Cardiac muscle cell (in vitro differentiated cells and primary cell): ENCODE measurements at regions not wholly inside any gene's neighbourhood (a gene's known extent, or its start where the extent isn't known, plus 50 kb on each side); places are given as distances from the start of the nearest gene placed in this dataset.

Experiments
- DNase-seq, 2 donors: peaks; one replicate each; pipeline versions ENCODE4 v3.0.0 to v3.0.0-alpha.2; 2010 to 2017; ENCODE audit warnings: low read depth in 1 of 2, low spot score in 1 of 2
- H3K27ac ChIP-seq: fragments of 200-600 bp; sonication (generic); 2 replicates; pipeline ENCODE4 v1.5.1; 2016
- H3K27me3 ChIP-seq: fragments of 200-600 bp; sonication (generic); 2 replicates; pipeline ENCODE4 v1.6.0; 2016; ENCODE audit warnings: control low read depth
- H3K36me3 ChIP-seq: fragments of 200-600 bp; sonication (generic); 2 replicates; pipeline ENCODE4 v1.5.1; 2016; ENCODE audit warnings: control low read depth
- H3K4me1 ChIP-seq: fragments of 200-600 bp; sonication (generic); 2 replicates; pipeline ENCODE4 v1.8.1; 2017; ENCODE audit warnings: low read depth, mild to moderate bottlenecking, mixed run types
- H3K4me3 ChIP-seq: fragments of 200-600 bp; sonication (generic); 2 replicates; pipeline ENCODE4 v1.5.1; 2016; ENCODE audit warnings: mild to moderate bottlenecking
- H3K9me3 ChIP-seq: fragments of 200-600 bp; sonication (generic); 2 replicates; pipeline ENCODE4 v1.5.1; 2017; ENCODE audit warnings: low read depth, mild to moderate bottlenecking, control low read depth
- TF ChIP-seq, protein P1 (sequence below): IDR thresholded peaks from 2 replicates; pipeline ENCODE4 v1.5.1; 2012; ENCODE audit warnings: low read depth, mild to moderate bottlenecking, low read length

DNA sequence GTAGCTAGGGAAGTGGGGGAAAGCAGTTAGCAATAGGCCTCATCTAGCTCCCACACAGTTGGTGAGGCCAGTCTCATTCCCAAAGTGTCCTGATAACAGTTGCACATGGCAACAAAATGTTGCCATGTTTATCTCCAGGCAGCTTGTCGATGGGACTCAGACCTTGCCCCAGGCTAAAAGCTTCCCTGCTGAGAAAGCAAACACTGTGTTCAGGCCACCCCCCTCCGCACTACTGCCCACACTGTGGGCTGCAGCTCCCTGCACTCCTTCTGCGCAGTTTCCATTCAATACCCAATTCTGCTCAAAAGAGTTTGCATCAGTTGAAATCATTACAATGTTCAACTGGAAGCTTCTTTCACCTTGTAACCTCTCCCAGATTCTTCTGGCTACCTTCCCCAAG, 287.8 kb upstream of the GK2 start:
- no peak overlapping the region for H3K4me3 ChIP-seq
- TF ChIP-seq, protein P1, sequence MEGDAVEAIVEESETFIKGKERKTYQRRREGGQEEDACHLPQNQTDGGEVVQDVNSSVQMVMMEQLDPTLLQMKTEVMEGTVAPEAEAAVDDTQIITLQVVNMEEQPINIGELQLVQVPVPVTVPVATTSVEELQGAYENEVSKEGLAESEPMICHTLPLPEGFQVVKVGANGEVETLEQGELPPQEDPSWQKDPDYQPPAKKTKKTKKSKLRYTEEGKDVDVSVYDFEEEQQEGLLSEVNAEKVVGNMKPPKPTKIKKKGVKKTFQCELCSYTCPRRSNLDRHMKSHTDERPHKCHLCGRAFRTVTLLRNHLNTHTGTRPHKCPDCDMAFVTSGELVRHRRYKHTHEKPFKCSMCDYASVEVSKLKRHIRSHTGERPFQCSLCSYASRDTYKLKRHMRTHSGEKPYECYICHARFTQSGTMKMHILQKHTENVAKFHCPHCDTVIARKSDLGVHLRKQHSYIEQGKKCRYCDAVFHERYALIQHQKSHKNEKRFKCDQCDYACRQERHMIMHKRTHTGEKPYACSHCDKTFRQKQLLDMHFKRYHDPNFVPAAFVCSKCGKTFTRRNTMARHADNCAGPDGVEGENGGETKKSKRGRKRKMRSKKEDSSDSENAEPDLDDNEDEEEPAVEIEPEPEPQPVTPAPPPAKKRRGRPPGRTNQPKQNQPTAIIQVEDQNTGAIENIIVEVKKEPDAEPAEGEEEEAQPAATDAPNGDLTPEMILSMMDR = no peak
- no peaks in the 10 kb centered on the region for H3K27me3 ChIP-seq
- H3K36me3 ChIP-seq = no peaks in the 10 kb centered on the region
- no peak overlapping the region for H3K27ac ChIP-seq
- no peaks in the 10 kb centered on the region for H3K9me3 ChIP-seq
- H3K4me1 ChIP-seq = no peaks in the 10 kb centered on the region
- DNase-seq = no peak

DNA sequence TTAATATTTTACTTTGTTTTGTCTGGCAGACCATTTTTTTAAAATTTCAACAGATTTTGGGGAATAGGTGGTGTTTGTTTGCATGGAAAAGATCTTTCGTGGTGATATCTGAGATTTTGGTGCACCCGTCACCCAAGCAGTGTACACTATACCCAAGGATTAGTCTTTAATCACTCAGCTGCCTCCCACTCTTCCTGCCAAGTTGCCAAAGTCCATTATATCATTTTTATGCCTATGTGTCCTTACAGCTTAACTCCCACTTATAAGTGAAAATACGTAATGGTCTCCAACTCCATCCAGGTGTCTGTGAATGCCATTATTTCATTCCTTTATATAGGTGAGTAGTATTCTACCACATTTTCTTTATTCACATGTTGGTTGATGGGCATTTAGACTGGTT, 281.7 kb upstream of the GK2 start:
- no peaks in the 10 kb centered on the region for H3K9me3 ChIP-seq
- no peaks in the 10 kb centered on the region for H3K36me3 ChIP-seq
- DNase-seq = no peak
- no peaks in the 10 kb centered on the region for H3K4me1 ChIP-seq
- no peak overlapping the region for H3K4me3 ChIP-seq
- no peaks in the 10 kb centered on the region for H3K27me3 ChIP-seq
- TF ChIP-seq, protein P1 = no peak
- no peak overlapping the region for H3K27ac ChIP-seq

DNA sequence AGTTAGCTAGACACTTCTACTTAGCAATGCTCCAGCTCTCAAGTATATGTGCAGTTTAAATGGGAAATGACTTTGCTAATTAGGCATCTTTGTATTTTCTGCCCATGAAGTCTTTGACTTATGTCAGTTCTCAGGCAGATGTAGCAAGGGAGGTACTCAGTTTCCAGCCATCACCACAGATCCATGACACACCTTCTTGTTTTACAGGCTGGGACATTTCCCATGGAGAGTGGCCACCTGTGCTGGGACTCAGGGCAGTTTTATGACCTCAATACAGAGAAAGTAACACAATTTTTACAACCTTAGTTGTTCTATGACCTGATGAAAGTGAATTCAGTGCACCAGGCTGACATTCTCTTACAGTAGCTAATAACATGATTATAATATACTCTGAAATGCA, 280.7 kb upstream of the GK2 start:
- no peaks in the 10 kb centered on the region for H3K9me3 ChIP-seq
- H3K27ac ChIP-seq = no peak overlapping the region
- no peak for DNase-seq
- no peak overlapping the region for H3K4me3 ChIP-seq
- no peaks in the 10 kb centered on the region for H3K4me1 ChIP-seq
- no peaks in the 10 kb centered on the region for H3K36me3 ChIP-seq
- TF ChIP-seq, protein P1 = no peak
- no peaks in the 10 kb centered on the region for H3K27me3 ChIP-seq

DNA sequence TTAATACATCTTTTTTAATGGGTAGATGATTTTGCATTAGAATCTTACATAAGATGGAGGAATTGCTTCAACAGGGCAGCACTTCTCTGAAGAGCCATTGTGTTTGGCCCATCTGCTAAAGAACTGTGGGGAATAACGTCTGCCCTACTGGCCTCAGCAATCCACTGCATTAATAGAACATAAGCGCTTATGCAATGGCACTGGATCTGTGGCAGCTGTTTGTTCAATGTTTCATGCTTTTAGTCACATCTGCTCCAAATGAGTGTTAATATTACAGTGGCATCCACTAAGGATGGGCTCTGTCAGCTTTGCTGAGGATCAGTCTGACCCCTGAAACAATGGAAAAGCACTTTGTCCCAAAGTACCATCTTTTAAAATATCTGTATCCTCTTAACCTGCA, 279.0 kb upstream of the GK2 start:
- no peak overlapping the region for H3K27ac ChIP-seq
- no peaks in the 10 kb centered on the region for H3K9me3 ChIP-seq
- no peaks in the 10 kb centered on the region for H3K4me1 ChIP-seq
- TF ChIP-seq, protein P1 = no peak
- no peak for DNase-seq
- H3K4me3 ChIP-seq = no peak overlapping the region
- no peaks in the 10 kb centered on the region for H3K36me3 ChIP-seq
- H3K27me3 ChIP-seq = no peaks in the 10 kb centered on the region

DNA sequence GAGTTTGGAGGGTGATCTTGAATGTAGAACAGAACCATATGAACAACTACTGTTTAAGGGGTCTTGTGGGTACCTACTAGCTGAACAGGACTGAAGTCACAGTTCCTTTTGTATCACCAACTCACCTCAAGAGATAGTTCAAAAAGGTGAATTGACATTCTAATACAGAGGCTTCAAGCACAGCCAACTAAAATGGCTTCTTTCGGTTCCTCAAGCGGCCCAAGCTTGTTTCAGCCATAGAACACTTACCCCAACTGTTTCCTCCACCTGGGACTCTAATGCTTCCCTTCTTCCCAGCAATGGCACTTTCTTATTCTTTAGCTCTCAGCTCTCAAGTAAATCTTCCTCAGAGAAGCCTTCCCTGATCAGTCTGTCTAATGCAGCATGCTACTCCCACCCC, 277.5 kb upstream of the GK2 start:
- TF ChIP-seq, protein P1 = no peak
- Histone ChIP-seq H3K4me3 (no peak overlapping the region), H3K27me3 (no peaks in the 10 kb centered on the region), H3K4me1 (no peaks in the 10 kb centered on the region), H3K9me3 (no peaks in the 10 kb centered on the region), H3K36me3 (no peaks in the 10 kb centered on the region), H3K27ac (no peak overlapping the region)
- no peak for DNase-seq

DNA sequence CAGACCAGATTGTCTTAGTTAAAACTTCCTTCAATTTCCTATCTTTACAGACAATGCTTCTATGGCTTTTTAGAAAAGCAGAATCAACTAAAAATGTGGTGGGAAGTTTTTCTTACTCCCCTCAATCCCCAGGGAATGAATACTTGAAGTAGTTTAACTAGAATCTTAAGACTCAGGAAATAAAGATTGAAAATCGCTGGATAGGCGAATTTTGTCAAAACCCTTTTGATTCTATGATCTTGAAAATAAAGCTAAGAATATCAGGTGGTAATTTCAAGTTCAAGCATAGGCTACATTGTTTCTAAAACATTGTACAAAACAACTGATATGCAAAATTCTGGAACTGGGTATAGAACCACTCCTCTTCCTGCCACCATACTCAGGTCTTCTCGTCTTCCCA, 276.5 kb upstream of the GK2 start:
- no peak for DNase-seq
- Histone ChIP-seq H3K4me3 (no peak overlapping the region), H3K36me3 (no peaks in the 10 kb centered on the region), H3K27ac (no peak overlapping the region), H3K9me3 (no peaks in the 10 kb centered on the region), H3K4me1 (no peaks in the 10 kb centered on the region), H3K27me3 (no peaks in the 10 kb centered on the region)
- TF ChIP-seq, protein P1 = no peak
